GM18861 (cell line): ENCODE measurements at regions not wholly inside any gene's neighbourhood (a gene's known extent, or its start where the extent isn't known, plus 50 kb on each side); places are given as distances from the start of the nearest gene placed in this dataset.
A peak's percentile ranks its signal among the peaks of the same experiment; 100 is the strongest.

Source experiments
- ATAC-seq: cut with Tn5 transposase; IDR thresholded peaks from one replicate; pipeline ENCODE4 v1.9.1; 2021; ENCODE audit not compliant: unreplicated experiment

DNA sequence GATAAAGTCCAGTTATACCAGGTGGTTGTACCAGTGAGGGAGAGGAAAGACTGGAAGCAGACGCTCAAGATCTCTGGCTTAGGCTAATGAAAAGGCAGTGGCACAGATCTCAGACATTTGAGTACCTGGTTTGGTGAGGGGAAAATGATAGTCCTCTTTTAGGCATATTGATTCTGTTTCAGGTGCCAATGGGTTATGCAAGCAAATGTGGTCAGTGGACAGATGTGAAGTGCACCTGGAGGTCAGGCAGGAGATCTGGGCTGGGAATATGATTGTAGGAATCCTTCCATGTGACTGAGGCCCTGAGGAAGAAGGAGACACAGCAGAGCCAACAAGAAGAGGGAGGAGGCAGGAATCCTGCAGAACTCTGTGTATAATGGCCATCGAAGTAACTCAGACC is 63.7 kb upstream of the SMARCA2 start:
- no peak for ATAC-seq

DNA sequence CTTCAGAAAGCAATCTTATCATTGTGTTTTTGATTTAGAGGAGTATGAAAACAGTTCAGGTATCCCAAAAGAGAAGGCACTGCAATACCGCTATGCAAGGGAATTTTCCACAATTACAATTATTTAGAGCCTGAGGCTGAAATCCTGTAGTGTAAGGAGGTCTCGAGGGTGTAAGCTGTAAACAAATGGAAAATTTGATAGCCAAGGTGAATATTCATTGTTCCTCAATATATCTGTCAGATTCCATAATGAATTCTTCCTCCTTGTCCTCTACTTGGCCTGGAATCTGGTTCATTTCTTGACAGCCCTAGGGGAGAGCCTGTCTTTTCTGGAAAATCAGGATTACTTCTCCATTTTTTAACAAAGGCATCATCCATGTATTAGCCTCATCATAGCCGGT is 63.1 kb upstream of the SMARCA2 start:
- no peak for ATAC-seq

DNA sequence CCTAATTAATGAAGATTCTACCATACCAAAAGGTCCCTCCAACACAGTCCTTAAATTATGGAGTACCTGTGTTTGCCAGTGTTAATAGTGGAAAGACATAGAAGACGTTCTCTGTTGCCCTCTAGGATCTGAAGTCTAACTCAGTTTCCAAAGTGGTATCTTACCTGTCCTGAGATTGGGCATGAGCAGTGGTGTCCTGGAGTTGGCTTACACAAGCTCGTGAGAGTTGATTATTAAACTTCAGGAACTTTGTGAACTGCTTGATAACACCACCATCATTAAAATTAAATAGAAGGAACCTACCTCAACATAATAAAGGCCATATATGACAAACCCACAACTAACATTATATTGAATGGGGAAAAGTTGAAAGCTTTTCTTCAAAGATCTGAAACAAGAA is 60.9 kb upstream of the SMARCA2 start:
- ATAC-seq, result no peak

DNA sequence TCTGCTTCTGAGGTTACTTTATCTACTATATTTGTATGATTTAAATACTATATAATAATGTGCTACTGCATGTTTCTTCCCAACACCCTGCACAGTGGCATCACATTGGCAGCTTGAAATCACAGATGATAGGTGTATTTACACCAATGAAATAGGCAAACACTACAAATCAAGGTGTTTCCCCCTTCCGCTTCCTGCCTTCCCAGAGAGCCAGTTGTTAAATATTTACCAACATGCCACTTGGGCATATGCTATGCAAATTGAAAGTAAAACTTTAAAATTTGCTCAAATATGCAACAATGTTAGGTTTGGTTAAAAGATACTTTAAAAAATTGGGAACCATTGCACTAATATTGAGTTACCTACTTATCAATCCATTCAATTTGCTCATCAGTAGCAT is 58.2 kb upstream of the SMARCA2 start:
- peak; percentile 77 for ATAC-seq

DNA sequence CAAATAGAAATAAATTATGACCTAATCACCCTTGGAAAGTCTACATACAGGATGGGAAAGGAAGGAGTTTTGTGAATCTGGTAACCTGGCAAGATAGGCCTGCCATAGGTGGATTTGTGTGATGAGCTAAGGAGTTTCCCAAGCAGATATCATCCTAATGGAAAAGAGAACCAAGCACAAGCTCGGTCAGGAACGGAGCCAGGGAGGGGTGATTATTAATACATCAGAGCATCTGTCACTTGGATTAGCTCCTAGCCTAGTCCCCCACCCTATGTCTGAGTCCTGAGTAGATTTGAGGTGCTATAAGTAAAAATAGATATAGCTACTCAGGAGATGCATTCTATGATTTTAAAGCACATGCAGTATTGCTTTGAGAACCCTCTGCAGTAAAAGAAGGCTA is 57.3 kb upstream of the SMARCA2 start:
- no peak for ATAC-seq

DNA sequence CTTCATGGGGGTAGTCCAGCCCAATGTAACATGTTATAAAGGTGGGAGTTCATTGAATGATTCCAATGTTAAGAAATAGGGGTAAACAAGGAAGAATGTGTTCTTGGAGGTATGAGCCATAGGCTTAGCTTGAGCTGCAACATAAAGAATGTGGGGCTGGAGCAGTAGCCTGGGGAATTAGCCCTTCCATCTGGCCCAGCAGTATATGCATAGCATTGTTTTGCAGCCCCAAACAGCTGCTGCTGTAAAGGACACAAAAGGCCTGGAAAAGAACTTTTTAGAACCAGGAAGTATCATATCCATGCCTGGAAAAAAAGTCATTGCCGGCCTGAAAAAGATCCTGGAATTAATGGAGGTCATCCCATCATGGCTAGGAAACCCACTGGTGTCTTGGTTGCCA is 55.8 kb upstream of the SMARCA2 start:
- ATAC-seq, result no peak

DNA sequence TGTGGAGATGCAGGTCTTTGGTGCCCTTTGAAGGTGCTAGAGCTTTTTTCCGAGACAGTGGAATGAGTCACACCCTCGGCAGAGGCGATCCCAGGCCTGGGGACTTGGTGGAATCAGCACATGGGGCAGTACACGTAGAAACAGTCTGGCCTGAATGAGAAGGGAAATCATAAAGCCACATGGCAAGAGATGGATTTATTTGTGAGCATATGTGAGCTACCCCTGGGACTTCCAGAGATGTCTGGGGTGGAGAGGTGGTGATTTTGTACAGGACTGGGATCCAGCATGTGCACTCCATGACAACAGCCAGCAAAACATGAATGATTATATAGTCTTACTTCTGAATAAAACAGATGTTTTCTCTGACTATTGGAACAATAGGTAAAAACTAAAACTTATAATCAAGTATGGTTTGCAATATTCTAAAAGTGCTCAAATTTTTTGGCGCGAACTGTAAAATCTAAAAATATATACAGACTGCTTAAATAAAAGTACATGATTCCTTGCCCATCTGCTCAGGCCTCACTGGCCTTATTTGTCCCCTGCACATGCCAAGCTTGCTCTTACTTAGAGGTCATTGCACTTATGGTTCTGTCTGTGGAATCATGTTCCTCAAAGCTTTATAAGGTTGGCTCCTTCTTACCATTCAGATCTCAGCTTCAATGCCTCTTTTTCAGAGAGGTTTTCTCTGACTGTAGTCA is 54.7 kb upstream of the SMARCA2 start:
- ATAC-seq, result no peak

DNA sequence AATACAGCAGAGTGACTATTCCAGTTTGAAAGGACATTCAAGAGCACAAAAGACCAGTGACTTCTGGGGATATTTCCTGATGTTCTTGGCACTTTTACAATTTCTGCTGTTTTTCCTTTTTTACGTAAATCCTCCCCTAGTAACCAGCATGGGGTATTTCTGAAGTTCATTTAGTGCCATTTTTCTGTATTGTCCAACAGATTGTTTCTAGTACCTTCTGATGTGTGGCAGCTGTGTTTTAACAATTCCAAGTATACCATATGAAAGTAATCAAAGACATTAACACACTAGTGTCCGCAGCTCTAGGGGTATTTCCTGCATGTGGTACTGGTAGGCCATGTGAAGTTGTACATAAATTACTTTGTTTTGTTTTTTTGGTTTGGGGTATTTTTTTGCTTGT is 53.0 kb upstream of the SMARCA2 start:
- no peak for ATAC-seq

DNA sequence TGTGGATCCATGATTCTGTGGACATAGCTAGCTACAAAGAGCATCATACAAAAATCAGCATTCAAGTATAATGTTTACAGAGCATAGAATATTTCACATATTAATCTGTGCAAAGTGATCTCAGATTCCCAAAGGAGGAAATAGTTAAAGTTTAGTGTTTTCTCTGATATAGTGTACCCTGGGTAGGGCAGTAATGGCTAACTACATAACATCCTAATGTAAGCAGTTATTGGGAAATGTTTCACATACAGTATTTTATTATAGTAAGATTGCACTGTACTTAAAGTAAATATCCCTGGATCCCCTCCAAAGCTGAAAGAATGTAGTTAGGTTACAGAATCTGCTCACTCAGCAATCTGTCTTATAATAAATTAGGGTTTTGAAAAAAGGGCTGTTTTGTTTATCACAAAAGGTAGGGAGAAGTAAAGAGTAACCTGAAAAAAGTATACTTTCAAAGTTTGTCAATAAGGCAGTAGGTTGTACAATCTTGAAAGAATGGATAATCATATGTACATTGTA is 52.5 kb upstream of the SMARCA2 start:
- no peak for ATAC-seq

DNA sequence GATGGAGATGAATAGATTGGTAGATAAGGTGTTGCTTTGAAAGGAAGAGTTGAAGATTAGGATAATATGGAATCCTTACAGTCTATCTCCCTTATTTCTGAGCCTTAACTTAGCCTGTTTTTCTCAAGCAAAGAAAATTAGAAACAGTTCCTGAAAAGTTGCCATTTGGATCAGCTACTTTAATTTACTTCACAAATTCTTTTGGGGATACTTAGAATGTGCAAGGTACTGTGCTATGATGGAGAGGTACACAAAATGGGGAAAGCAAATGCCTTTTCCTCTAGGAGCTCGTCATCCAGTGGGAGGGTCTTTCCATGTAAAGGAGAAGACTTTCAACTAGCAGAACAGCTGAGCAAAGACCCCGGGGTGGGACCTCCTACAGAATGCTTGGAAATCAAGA is 51.1 kb upstream of the SMARCA2 start:
- no peak for ATAC-seq
